Left ventricle myocardium inferior (tissue), 1 donor: ENCODE measurements at regions not wholly inside any gene's neighbourhood (a gene's known extent, or its start where the extent isn't known, plus 50 kb on each side); places are given as distances from the start of the nearest gene placed in this dataset.
"Not testable (repeated sequence)": the region's sequence is repeated elsewhere in the genome, so short reads cannot be mapped to it uniquely, and the experiment has no call there.

ENCODE experiments used
- DNase-seq: peaks from one replicate; pipeline ENCODE4 v3.0.0-alpha.2; 2020
- H3K27ac ChIP-seq: fragments of 200-600 bp; replicated peaks from 2 replicates; pipeline ENCODE4 v1.8.0; 2021
- H3K27me3 ChIP-seq: fragments of 200-600 bp; 2 replicates; pipeline ENCODE4 v1.8.0; 2021; ENCODE audit warnings: low read depth
- H3K36me3 ChIP-seq: fragments of 200-600 bp; 2 replicates; pipeline ENCODE4 v1.8.0; 2021
- H3K4me1 ChIP-seq: fragments of 200-600 bp; 2 replicates; pipeline ENCODE4 v1.8.0; 2021
- H3K4me3 ChIP-seq: fragments of 200-600 bp; 2 replicates; pipeline ENCODE4 v1.8.0; 2021; ENCODE audit warnings: mild to moderate bottlenecking, moderate library complexity
- H3K9me3 ChIP-seq: fragments of 200-600 bp; replicated peaks from 2 replicates; pipeline ENCODE4 v1.8.0; 2021
- intact Hi-C: fragments of 100-400 bp; cut with micrococcal nuclease; formaldehyde crosslinking; loops from one replicate; pipeline ENCODE4 v1.11.0; 2022
- TF ChIP-seq, protein P1 (sequence below): fragments of 200-600 bp; IDR thresholded peaks from 2 replicates; pipeline ENCODE4 v1.8.0; 2021; ENCODE audit warnings: antibody characterized with exemption, mild to moderate bottlenecking, borderline replicate concordance
- donor health status: DM: no; HTN: yes; CAD: no; lungs with severe emphysema.

DNA sequence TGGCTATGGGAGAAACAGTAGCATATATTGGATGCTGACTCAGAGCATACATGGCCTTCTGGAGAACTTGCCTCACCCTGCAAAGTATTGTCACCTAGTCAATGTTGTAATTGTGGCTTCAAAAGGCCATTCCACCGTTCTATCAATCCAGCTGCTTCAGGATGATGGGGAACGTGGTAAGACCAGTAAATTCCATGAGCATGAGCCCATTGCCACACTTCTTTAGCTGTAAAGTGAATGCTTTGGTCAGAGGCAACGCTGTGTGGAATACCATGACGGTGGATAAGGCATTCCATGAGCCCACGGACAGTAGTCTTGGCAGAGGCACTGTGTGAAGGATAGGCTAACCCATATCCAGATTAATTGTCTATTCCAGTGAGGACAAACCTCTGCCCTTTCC lies 1300.1 kb upstream of the ACVR2A start:
- no peaks in the 10 kb centered on the region for H3K4me1 ChIP-seq
- H3K36me3 ChIP-seq: no peaks in the 10 kb centered on the region
- TF ChIP-seq, protein P1, sequence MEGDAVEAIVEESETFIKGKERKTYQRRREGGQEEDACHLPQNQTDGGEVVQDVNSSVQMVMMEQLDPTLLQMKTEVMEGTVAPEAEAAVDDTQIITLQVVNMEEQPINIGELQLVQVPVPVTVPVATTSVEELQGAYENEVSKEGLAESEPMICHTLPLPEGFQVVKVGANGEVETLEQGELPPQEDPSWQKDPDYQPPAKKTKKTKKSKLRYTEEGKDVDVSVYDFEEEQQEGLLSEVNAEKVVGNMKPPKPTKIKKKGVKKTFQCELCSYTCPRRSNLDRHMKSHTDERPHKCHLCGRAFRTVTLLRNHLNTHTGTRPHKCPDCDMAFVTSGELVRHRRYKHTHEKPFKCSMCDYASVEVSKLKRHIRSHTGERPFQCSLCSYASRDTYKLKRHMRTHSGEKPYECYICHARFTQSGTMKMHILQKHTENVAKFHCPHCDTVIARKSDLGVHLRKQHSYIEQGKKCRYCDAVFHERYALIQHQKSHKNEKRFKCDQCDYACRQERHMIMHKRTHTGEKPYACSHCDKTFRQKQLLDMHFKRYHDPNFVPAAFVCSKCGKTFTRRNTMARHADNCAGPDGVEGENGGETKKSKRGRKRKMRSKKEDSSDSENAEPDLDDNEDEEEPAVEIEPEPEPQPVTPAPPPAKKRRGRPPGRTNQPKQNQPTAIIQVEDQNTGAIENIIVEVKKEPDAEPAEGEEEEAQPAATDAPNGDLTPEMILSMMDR: no peak
- H3K27me3 ChIP-seq: no peaks in the 10 kb centered on the region
- intact Hi-C loops: no loop called here
- no peaks in the 10 kb centered on the region for H3K9me3 ChIP-seq
- DNase-seq: no peak
- H3K4me3 ChIP-seq: no peak overlapping the region
- no peak overlapping the region for H3K27ac ChIP-seq

- Histone ChIP-seq H3K36me3 (no peaks in the 10 kb centered on the region), H3K27ac (no peak overlapping the region), H3K4me3 (no peak overlapping the region), H3K9me3 (no peaks in the 10 kb centered on the region), H3K27me3 (no peaks in the 10 kb centered on the region), H3K4me1 (no peaks in the 10 kb centered on the region)
- DNase-seq: no peak
- TF ChIP-seq, protein P1: no peak
- intact Hi-C loops: no loop called here
These were observed 1302.9 kb upstream of the ACVR2A start for GRCh38 chr2:146541896-146542295.

GRCh38 chr2:146540271-146540932 lies 1304.4 kb upstream of the ACVR2A start:
- Histone ChIP-seq H3K4me1 (no peaks in the 10 kb centered on the region), H3K36me3 (no peaks in the 10 kb centered on the region), H3K4me3 (no peak overlapping the region), H3K9me3 (peaks cover 4% of the 10 kb centered on the region), H3K27me3 (no peaks in the 10 kb centered on the region), H3K27ac (no peak overlapping the region)
- TF ChIP-seq, protein P1: no peak
- intact Hi-C loops: no loop called here
- no peak for DNase-seq

- H3K27me3 ChIP-seq: not testable (repeated sequence)
These were observed 1305.1 kb upstream of the ACVR2A start for GRCh38 chr2:146539739-146540138.

DNA sequence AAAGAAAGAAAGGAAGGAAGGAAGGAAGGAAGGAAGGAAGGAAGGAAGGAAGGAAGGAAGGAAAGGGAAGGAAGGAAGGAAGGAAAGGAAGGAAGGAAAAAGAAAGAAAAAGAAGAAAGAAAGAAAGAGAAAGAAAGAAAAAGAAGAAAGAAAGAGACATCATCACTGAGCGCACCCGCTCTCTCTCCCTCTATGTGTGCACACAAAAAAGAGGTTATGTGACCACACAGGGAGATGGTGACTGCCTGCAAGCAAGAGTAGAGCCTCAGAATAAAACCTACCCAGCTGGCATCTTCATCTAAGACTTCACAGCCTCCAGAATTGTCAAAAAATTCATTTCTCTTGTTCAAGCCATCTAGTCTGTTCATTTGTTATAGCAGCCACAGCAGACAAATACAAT lies 1307.4 kb upstream of the ACVR2A start:
- H3K27me3 ChIP-seq: no peaks in the 10 kb centered on the region
- H3K9me3 ChIP-seq: peaks cover 4% of the 10 kb centered on the region
- no peaks in the 10 kb centered on the region for H3K4me1 ChIP-seq
- no peak overlapping the region for H3K27ac ChIP-seq
- intact Hi-C loops: no loop called here
- TF ChIP-seq, protein P1: no peak
- no peak for DNase-seq
- no peaks in the 10 kb centered on the region for H3K36me3 ChIP-seq
- no peak overlapping the region for H3K4me3 ChIP-seq

More at GRCh38 chr2:146539739-146540138, 1305.1 kb upstream of the ACVR2A start:
- H3K27ac ChIP-seq, H3K36me3 ChIP-seq, intact Hi-C loops, H3K9me3 ChIP-seq, DNase-seq, H3K4me3 ChIP-seq, H3K4me1 ChIP-seq: not testable (repeated sequence)

DNA sequence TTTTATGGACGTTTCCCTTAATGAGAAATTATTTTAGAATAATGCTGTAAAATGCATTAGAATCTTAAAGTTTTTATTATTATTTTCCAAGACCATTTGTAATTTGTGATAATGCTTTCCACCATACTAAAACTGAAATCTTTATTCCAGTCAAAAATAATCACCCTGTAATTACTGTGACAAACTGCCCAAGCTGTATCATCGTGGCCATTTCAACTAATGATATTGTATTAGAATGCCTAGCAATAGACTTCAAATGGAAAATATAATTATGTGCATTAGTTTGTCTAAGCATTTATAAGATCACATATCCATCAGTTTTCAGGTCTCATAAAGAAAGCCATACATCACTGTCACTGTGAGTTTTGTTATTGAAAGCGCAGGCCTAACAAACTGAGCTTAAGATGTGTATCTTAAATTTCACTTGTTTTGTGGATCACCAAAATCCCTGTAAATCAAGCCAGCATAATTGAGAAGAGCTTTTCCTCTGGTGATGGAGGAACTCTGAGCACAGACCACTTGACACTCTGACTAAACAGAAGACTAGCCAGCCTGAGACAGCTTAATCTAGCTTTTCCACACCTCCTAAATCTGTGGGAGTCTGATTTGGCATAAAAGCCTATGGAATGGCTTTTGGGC lies 1312.2 kb upstream of the ACVR2A start:
- Histone ChIP-seq H3K36me3 (no peaks in the 10 kb centered on the region), H3K9me3 (peaks cover 4% of the 10 kb centered on the region), H3K27me3 (no peaks in the 10 kb centered on the region), H3K4me1 (no peaks in the 10 kb centered on the region), H3K27ac (no peak overlapping the region), H3K4me3 (no peak overlapping the region)
- TF ChIP-seq, protein P1: no peak
- DNase-seq: no peak
- intact Hi-C loops: no loop called here
